HepG2 (cell line): ENCODE measurements at regions not wholly inside any gene's neighbourhood (a gene's known extent, or its start where the extent isn't known, plus 50 kb on each side); places are given as distances from the start of the nearest gene placed in this dataset.

ENCODE experiments used
- ATAC-seq: fragments of 200-7000 bp; cut with Tn5 transposase; 3 replicates; pipeline ENCODE4 v1.9.1; 2020; ENCODE audit warnings: mild to moderate bottlenecking, moderate library complexity
- BruUV-seq: library from RNA; stranded (reverse); fragments of 400-500 nt; replicated peaks from 2 replicates; lab custom pipeline; 2021; lab: Mats Ljungman, UMichigan
- CTCF ChIA-PET: fragments of 300-600 bp; formaldehyde crosslinking; extraction: SDS; loops from one replicate; lab custom pipeline; 2021; ENCODE audit warnings: low total read pairs, inconsistent platforms, low intra/inter-chr PET ratio; lab: Yijun Ruan, JAX
- POLR2A ChIA-PET: fragments of 350-600 bp; sonication (Branson Sonifier 250); formaldehyde crosslinking; loops from one replicate; lab custom pipeline; 2020; ENCODE audit warnings: antibody characterized with exemption, inconsistent platforms; lab: Yijun Ruan, JAX
- DNase-seq: peaks from one replicate; pipeline ENCODE4 v3.0.0-alpha.2; 2015; ENCODE audit warnings: low spot score
- FAIRE-seq: peaks from 3 replicates; lab custom pipeline; 2011; peaks lifted over from hg19 to GRCh38; lab: Jason Lieb, UNC
- H2AFZ ChIP-seq: one replicate; pipeline ENCODE4 v1.6.1; 2011; ENCODE audit warnings: low read length, inconsistent platforms
- H3K27ac ChIP-seq: fragments of 300-600 bp; 3 replicates; pipeline ENCODE4 v1.8.0; 2011; ENCODE audit warnings: mixed run types, mild to moderate bottlenecking, mixed read lengths, low read length, inconsistent platforms; ENCODE audit not compliant: insufficient read depth; ENCODE audit errors: extremely low read length
- H3K27me3 ChIP-seq, 2 experiments: fragments of 200-600 bp in 1 of 2; 2 replicates in 1 of 2; 3 replicates in 1 of 2; pipeline versions ENCODE4 v1.6.0 to v1.8.0; 2011; ENCODE audit warnings: low read length in 2 of 2, mild to moderate bottlenecking in 2 of 2, moderate library complexity in 2 of 2, inconsistent platforms in 1 of 2; ENCODE audit not compliant: insufficient read depth in 2 of 2, control insufficient read depth in 1 of 2
- H3K36me3 ChIP-seq, 2 experiments: fragments of 200-600 bp in 1 of 2; replicated peaks in 1 of 2; 2 replicates in 1 of 2; 3 replicates in 1 of 2; pipeline versions ENCODE4 v1.5.1 to v1.8.0; 2011; ENCODE audit warnings: low read length in 2 of 2, inconsistent platforms in 1 of 2; ENCODE audit not compliant: insufficient read depth in 2 of 2, control insufficient read depth in 1 of 2
- H3K4me1 ChIP-seq: 2 replicates; pipeline ENCODE4 v1.5.1; 2012; ENCODE audit warnings: low read length, inconsistent platforms; ENCODE audit not compliant: insufficient read depth
- H3K4me2 ChIP-seq: 2 replicates; pipeline ENCODE4 v1.6.0; 2011; ENCODE audit warnings: low read depth, low read length, inconsistent platforms
- H3K4me3 ChIP-seq, 3 experiments: fragments of 200-600 bp in 1 of 3; sonication (generic), shearing (Covaris generic) in 1 of 3; replicated peaks in 1 of 3; 2 replicates each; pipeline ENCODE4 v1.5.1; 2011 to 2016; ENCODE audit warnings: low read length in 3 of 3, inconsistent platforms in 2 of 3, low read depth in 2 of 3, mild to moderate bottlenecking in 2 of 3, control low read depth in 1 of 3, mixed read lengths in 1 of 3; ENCODE audit not compliant: insufficient read depth in 1 of 3
- H3K79me2 ChIP-seq: one replicate; pipeline ENCODE4 v1.6.1; 2011; ENCODE audit warnings: low read length, inconsistent platforms; ENCODE audit not compliant: insufficient read depth
- H3K9ac ChIP-seq: 2 replicates; pipeline ENCODE4 v1.6.0; 2011; ENCODE audit warnings: mild to moderate bottlenecking, low read depth, low read length, inconsistent platforms; ENCODE audit not compliant: insufficient read depth
- H3K9me3 ChIP-seq: 2 replicates; pipeline ENCODE4 v1.5.1; 2012; ENCODE audit warnings: mild to moderate bottlenecking, low read length
- H4K20me1 ChIP-seq: 2 replicates; pipeline ENCODE4 v1.6.0; 2011; ENCODE audit warnings: inconsistent platforms, mild to moderate bottlenecking, low read length, moderate library complexity; ENCODE audit not compliant: insufficient read depth
- ATF4 ChIP-seq, 2 experiments: fragments of 450-650 bp in 1 of 2; sonication (generic) in 1 of 2; formaldehyde crosslinking; IDR thresholded peaks; 2 replicates each; pipeline versions ENCODE4 v1.5.0 to v1.8.0; 2020 to 2022; ENCODE audit warnings: mild to moderate bottlenecking in 1 of 2, missing genetic modification reagents in 1 of 2
- ATRX ChIP-seq: sonication (generic); formaldehyde crosslinking; IDR thresholded peaks from 2 replicates; pipeline ENCODE4 v1.4.0; 2020; ENCODE audit warnings: missing genetic modification reagents, borderline replicate concordance
- BRCA1 ChIP-seq: sonication (generic); formaldehyde crosslinking; IDR thresholded peaks from 2 replicates; pipeline ENCODE4 v1.4.0; 2020; ENCODE audit warnings: missing genetic modification reagents
- KDM2A ChIP-seq: sonication (generic); formaldehyde crosslinking; IDR thresholded peaks from 2 replicates; pipeline ENCODE4 v1.4.0; 2020; ENCODE audit warnings: low read depth, missing genetic modification reagents, borderline replicate concordance
- NFE2 ChIP-seq: sonication (generic); formaldehyde crosslinking; IDR thresholded peaks from 2 replicates; pipeline ENCODE4 v1.4.0; 2020; ENCODE audit warnings: missing genetic modification reagents
- PATZ1 ChIP-seq: sonication (generic); formaldehyde crosslinking; IDR thresholded peaks from 2 replicates; pipeline ENCODE4 v1.4.0; 2020; ENCODE audit warnings: missing genetic modification reagents
- PRMT3 ChIP-seq: sonication (generic); formaldehyde crosslinking; IDR thresholded peaks from 2 replicates; pipeline ENCODE4 v1.8.1; 2022; ENCODE audit warnings: low read depth, mild to moderate bottlenecking, moderate library complexity, missing genetic modification reagents, borderline replicate concordance
- RBFOX2 ChIP-seq: fragments of 200-400 bp; formaldehyde crosslinking; IDR thresholded peaks from 2 replicates; pipeline ENCODE4 v1.6.1; 2017; ENCODE audit warnings: low read depth, mild to moderate bottlenecking, low read length
- ZNF670 ChIP-seq: sonication (generic); formaldehyde crosslinking; IDR thresholded peaks from 2 replicates; pipeline ENCODE4 v1.8.0; 2022; ENCODE audit warnings: mild to moderate bottlenecking, missing genetic modification reagents, borderline replicate concordance
- ZNF710 ChIP-seq: sonication (generic); formaldehyde crosslinking; IDR thresholded peaks from 2 replicates; pipeline ENCODE4 v1.5.0; 2020; ENCODE audit warnings: mild to moderate bottlenecking, missing genetic modification reagents, borderline replicate concordance
- in situ Hi-C: cut with HindIII; loops from 2 replicates; pipeline ENCODE4 v1.10.0; 2017; ENCODE audit warnings: low pct_unique_long_range_greater_than_20kb; ENCODE audit not compliant: extremely low pct_ligation_motif_present
- intact Hi-C: fragments of 100-400 bp; cut with micrococcal nuclease; formaldehyde crosslinking; loops from one replicate; pipeline ENCODE4 v1.10.0; 2022; ENCODE audit not compliant: unreplicated experiment

GRCh38 chr7:126178865-126179264 lies 1073.9 kb downstream of the GRM8 start:
- ChIA-PET CTCF (no interaction called here), POLR2A (no interaction called here)
- Histone ChIP-seq H3K9ac (no peak overlapping the region), H4K20me1 (no peaks in the 10 kb centered on the region), H3K4me1 (no peaks in the 10 kb centered on the region), H3K79me2 (no peaks in the 10 kb centered on the region), H3K27me3 (no peaks in the 10 kb centered on the region), H3K36me3 (no peaks in the 10 kb centered on the region), H3K4me2 (no peak overlapping the region), H3K27ac (no peak overlapping the region), H3K9me3 (peaks cover 70% of the 10 kb centered on the region), H2AFZ (no peak overlapping the region), H3K4me3 (no peak overlapping the region)
- no TSS peak for BruUV-seq
- no peak for ATAC-seq
- TF ChIP-seq BRCA1 (CRISPR knock-in tag) (no peak), ATRX (no peak), NFE2 (no peak), ATF4 (CRISPR knock-in tag; IDR thresholded peaks at IDR 0.05) (no peak), ZNF670 (CRISPR knock-in tag) (no peak), KDM2A (CRISPR knock-in tag) (no peak), PRMT3 (CRISPR knock-in tag) (no peak), PATZ1 (CRISPR knock-in tag) (no peak), RBFOX2 (no peak), ZNF710 (no peak)
- intact Hi-C loops = no loop called here
- no peak for FAIRE-seq
- DNase-seq = no peak
- in situ Hi-C loops = no loop called here
